Stomach (tissue), 8 donors: ENCODE measurements at regions not wholly inside any gene's neighbourhood (a gene's known extent, or its start where the extent isn't known, plus 50 kb on each side); places are given as distances from the start of the nearest gene placed in this dataset.

Source experiments
- DNase-seq, 2 donors: peaks; one replicate each; pipeline versions ENCODE4 v3.0.0 to v3.0.0-alpha.2; 2013 to 2019
- H3K27ac ChIP-seq, 5 donors: fragments of 200-600 bp in 4 of 5; sonication (generic) in 4 of 5; one replicate each; pipeline ENCODE4 v1.5.1; 2013 to 2019; ENCODE audit warnings: mild to moderate bottlenecking in 1 of 5, moderate library complexity in 1 of 5
- H3K27me3 ChIP-seq, 3 donors: fragments of 200-600 bp; sonication (generic); one replicate each; pipeline ENCODE4 v1.5.1; 2017 to 2019; ENCODE audit warnings: mixed run types in 1 of 3
- H3K36me3 ChIP-seq, 4 donors: fragments of 200-600 bp; sonication (generic); 1 replicate in 3 of 4; 2 replicates in 1 of 4; pipeline ENCODE4 v1.5.1; 2016 to 2019
- H3K4me1 ChIP-seq, 4 donors: fragments of 200-600 bp; sonication (generic); one replicate each; pipeline ENCODE4 v1.5.1; 2016 to 2019
- H3K4me3 ChIP-seq, 4 donors: fragments of 200-600 bp; sonication (generic) in 3 of 4; one replicate each; pipeline ENCODE4 v1.5.1; 2016 to 2019; ENCODE audit warnings: mild to moderate bottlenecking in 1 of 4
- H3K9me3 ChIP-seq, 4 donors: fragments of 200-600 bp; sonication (generic); one replicate each; pipeline ENCODE4 v1.5.1; 2016 to 2019
- CTCF ChIP-seq, 7 experiments: fragments of 450-650 bp in 4 of 7; fragments of 200-600 bp in 3 of 7; sonication (generic) in 3 of 7; IDR thresholded peaks; one replicate each; pipeline ENCODE4 v1.5.1; 2016 to 2019; ENCODE audit warnings: antibody characterized with exemption in 7 of 7, control low read depth in 2 of 7, mild to moderate bottlenecking in 1 of 7
- EP300 ChIP-seq: sonication (generic); formaldehyde crosslinking; IDR thresholded peaks from one replicate; pipeline ENCODE4 v1.6.1; 2017; ENCODE audit warnings: antibody characterized with exemption
- POLR2A ChIP-seq, 4 donors: fragments of 450-650 bp; IDR thresholded peaks; one replicate each; pipeline ENCODE4 v1.6.1; 2016; ENCODE audit warnings: antibody characterized with exemption in 4 of 4, control low read depth in 2 of 4, mild to moderate bottlenecking in 1 of 4, moderate library complexity in 1 of 4
- POLR2AphosphoS5 ChIP-seq, 3 donors: sonication (generic); formaldehyde crosslinking; IDR thresholded peaks; one replicate each; pipeline ENCODE4 v1.6.1; 2016; ENCODE audit warnings: antibody characterized with exemption in 3 of 3
- WGBS, 5 donors: extraction: QIAGEN DNeasy Blood & Tissue Kit in 3 of 5; methylation state at CpG; one replicate each; pipeline versions ENCODE4 v1.1.5 to v1.1.7; 2013 to 2018; 5-methylcytosine and 5-hydroxymethylcytosine counted together
- intact Hi-C: fragments of 100-400 bp; cut with DNase I; formaldehyde crosslinking; loops from one replicate; pipeline ENCODE4 v1.15.1; 2023; ENCODE audit warnings: low total_unique reads
- donor health status: healthy with polysubstance abuse.
- donor health status: Bipolar disorder and iron deficiency.
- donor health status: healthy.

GRCh38 chr12:58263816-58264215 is 322.4 kb downstream of the ATP23 start:
- TF ChIP-seq POLR2AphosphoS5 (IDR thresholded peaks at IDR 0.05): no peak
- no peak for TF ChIP-seq POLR2A (IDR thresholded peaks at IDR 0.05)
- no peak for TF ChIP-seq CTCF (IDR thresholded peaks at IDR 0.05)
- TF ChIP-seq EP300: no peak
- no peak overlapping the region for H3K4me3 ChIP-seq
- H3K27me3 ChIP-seq: no peaks in the 10 kb centered on the region
- no peaks in the 10 kb centered on the region for H3K36me3 ChIP-seq
- intact Hi-C loops: no loop called here
- H3K9me3 ChIP-seq: no peaks in the 10 kb centered on the region
- 61 to 84% (median 73%) methylated on average over 1 of the region's 1 CpG for WGBS, 5 donors
- no peaks in the 10 kb centered on the region for H3K4me1 ChIP-seq
- H3K27ac ChIP-seq: no peak overlapping the region
- DNase-seq: no peak

GRCh38 chr12:58268069-58268468 is 326.7 kb downstream of the ATP23 start:
- Histone ChIP-seq H3K9me3 (no peaks in the 10 kb centered on the region), H3K36me3 (no peaks in the 10 kb centered on the region), H3K4me1 (no peaks in the 10 kb centered on the region), H3K27me3 (no peaks in the 10 kb centered on the region), H3K27ac (no peak overlapping the region), H3K4me3 (no peak overlapping the region)
- intact Hi-C loops: no loop called here
- DNase-seq: peak in 1 of 2 donors; percentile 54
- no peak for TF ChIP-seq CTCF (IDR thresholded peaks at IDR 0.05)
- no peak for TF ChIP-seq POLR2AphosphoS5 (IDR thresholded peaks at IDR 0.05)
- TF ChIP-seq POLR2A (IDR thresholded peaks at IDR 0.05): no peak
- no peak for TF ChIP-seq EP300

GRCh38 chr12:58269476-58269875 is 328.1 kb downstream of the ATP23 start:
- intact Hi-C loops: no loop called here
- no peak for TF ChIP-seq CTCF (IDR thresholded peaks at IDR 0.05)
- no peak for TF ChIP-seq POLR2A (IDR thresholded peaks at IDR 0.05)
- no peak for TF ChIP-seq EP300
- TF ChIP-seq POLR2AphosphoS5 (IDR thresholded peaks at IDR 0.05): no peak
- WGBS, 5 donors: 71 to 83% (median 76%) methylated on average over 2 of the region's 2 CpGs
- H3K27me3 ChIP-seq: no peaks in the 10 kb centered on the region
- H3K36me3 ChIP-seq: no peaks in the 10 kb centered on the region
- H3K27ac ChIP-seq: no peak overlapping the region
- no peaks in the 10 kb centered on the region for H3K9me3 ChIP-seq
- DNase-seq: peak in 1 of 2 donors; percentile 37
- H3K4me1 ChIP-seq: no peaks in the 10 kb centered on the region
- no peak overlapping the region for H3K4me3 ChIP-seq

GRCh38 chr12:58270966-58271705 is 329.8 kb downstream of the ATP23 start:
- TF ChIP-seq POLR2A (IDR thresholded peaks at IDR 0.05): no peak
- TF ChIP-seq EP300: no peak
- TF ChIP-seq POLR2AphosphoS5 (IDR thresholded peaks at IDR 0.05): no peak
- TF ChIP-seq CTCF (IDR thresholded peaks at IDR 0.05): no peak
- peaks cover 0 to 5% (median under 1%) of the 10 kb centered on the region in 4 donors for H3K9me3 ChIP-seq
- DNase-seq: peak in 1 of 2 donors; percentile 30
- intact Hi-C loops: no loop called here
- H3K27me3 ChIP-seq: no peaks in the 10 kb centered on the region
- H3K4me1 ChIP-seq: no peaks in the 10 kb centered on the region
- H3K36me3 ChIP-seq: no peaks in the 10 kb centered on the region
- no peak overlapping the region for H3K4me3 ChIP-seq
- 53 to 75% (median 64%) methylated on average over 6 of the region's 6 CpGs for WGBS, 5 donors
- H3K27ac ChIP-seq: no peak overlapping the region
